Ishikawa (cell line): ENCODE measurements at regions not wholly inside any gene's neighbourhood (a gene's known extent, or its start where the extent isn't known, plus 50 kb on each side); places are given as distances from the start of the nearest gene placed in this dataset.

Experiments used
- CEBPB ChIP-seq: IDR thresholded peaks from 2 replicates; pipeline ENCODE4 v1.6.1; 2012
- CREB1 ChIP-seq: IDR thresholded peaks from 2 replicates; pipeline ENCODE4 v1.6.1; 2012; ENCODE audit warnings: low read depth
- MAX ChIP-seq: IDR thresholded peaks from 2 replicates; pipeline ENCODE4 v1.6.1; 2012
- YY1 ChIP-seq: IDR thresholded peaks from 2 replicates; pipeline ENCODE4 v1.6.1; 2012; ENCODE audit warnings: low read depth

- TF ChIP-seq YY1 (no peak), CEBPB (no peak), CREB1 (no peak), MAX (no peak)
Measured at GRCh38 chr1:47689894-47690293, 252.1 kb downstream of the FOXD2 start.
